Astrocyte (in vitro differentiated cells and primary cell): ENCODE measurements at regions not wholly inside any gene's neighbourhood (a gene's known extent, or its start where the extent isn't known, plus 50 kb on each side); places are given as distances from the start of the nearest gene placed in this dataset.

Experiments used
- DNase-seq: peaks from one replicate; pipeline ENCODE4 v3.0.0-alpha.2; 2010; ENCODE audit warnings: low read depth
- FAIRE-seq: peaks from 2 replicates; lab custom pipeline; 2011; peaks lifted over from hg19 to GRCh38; lab: Jason Lieb, UNC
- H2AFZ ChIP-seq: 2 replicates; pipeline ENCODE4 v1.6.0; 2012; ENCODE audit warnings: low read depth, low read length, inconsistent platforms
- H3K27ac ChIP-seq: 2 replicates; pipeline ENCODE4 v1.5.1; 2011; ENCODE audit warnings: low read depth, low read length, inconsistent platforms
- H3K27me3 ChIP-seq: 2 replicates; pipeline ENCODE4 v1.6.0; 2011; ENCODE audit warnings: low read length, inconsistent platforms; ENCODE audit not compliant: insufficient read depth
- H3K36me3 ChIP-seq: 2 replicates; pipeline ENCODE4 v1.5.1; 2011; ENCODE audit warnings: low read length, inconsistent platforms; ENCODE audit not compliant: insufficient read depth
- H3K4me1 ChIP-seq: 2 replicates; pipeline ENCODE4 v1.5.1; 2011; ENCODE audit warnings: low read length, inconsistent platforms; ENCODE audit not compliant: insufficient read depth
- H3K4me2 ChIP-seq: 2 replicates; pipeline ENCODE4 v1.6.0; 2012; ENCODE audit warnings: low read length, inconsistent platforms
- H3K4me3 ChIP-seq: 2 replicates; pipeline ENCODE4 v1.5.1; 2011; ENCODE audit warnings: low read depth, mild to moderate bottlenecking, low read length, inconsistent platforms; ENCODE audit not compliant: insufficient read depth
- H3K79me2 ChIP-seq: 2 replicates; pipeline ENCODE4 v1.6.0; 2012; ENCODE audit warnings: mild to moderate bottlenecking, low read length, inconsistent platforms; ENCODE audit not compliant: insufficient read depth
- H3K9ac ChIP-seq: 2 replicates; pipeline ENCODE4 v1.6.0; 2012; ENCODE audit warnings: mild to moderate bottlenecking, low read length, inconsistent platforms
- H3K9me3 ChIP-seq: 2 replicates; pipeline ENCODE4 v1.5.1; 2012; ENCODE audit warnings: low read depth, mild to moderate bottlenecking, low read length, inconsistent platforms; ENCODE audit not compliant: insufficient read depth
- H4K20me1 ChIP-seq: 2 replicates; pipeline ENCODE4 v1.6.0; 2012; ENCODE audit warnings: low read length, inconsistent platforms; ENCODE audit not compliant: insufficient read depth
- H3K27ac Mint-ChIP-seq: one replicate; pipeline ENCODE4 v1.8.0; 2021; ENCODE audit warnings: mild to moderate bottlenecking, mixed read lengths; ENCODE audit not compliant: unreplicated experiment
- H3K27me3 Mint-ChIP-seq: one replicate; pipeline ENCODE4 v1.8.0; 2021; ENCODE audit warnings: low read depth, mixed read lengths; ENCODE audit not compliant: unreplicated experiment
- H3K36me3 Mint-ChIP-seq: one replicate; pipeline ENCODE4 v1.8.0; 2021; ENCODE audit warnings: low read depth, mixed read lengths; ENCODE audit not compliant: unreplicated experiment
- H3K4me1 Mint-ChIP-seq: one replicate; pipeline ENCODE4 v1.8.0; 2021; ENCODE audit warnings: low read depth, mixed read lengths; ENCODE audit not compliant: unreplicated experiment
- H3K4me3 Mint-ChIP-seq: one replicate; pipeline ENCODE4 v1.8.0; 2021; ENCODE audit warnings: mild to moderate bottlenecking, moderate library complexity, mixed read lengths; ENCODE audit not compliant: unreplicated experiment
- H3K9me3 Mint-ChIP-seq: one replicate; pipeline ENCODE4 v1.8.0; 2021; ENCODE audit warnings: mild to moderate bottlenecking, mixed read lengths; ENCODE audit not compliant: unreplicated experiment
- CTCF ChIP-seq: IDR thresholded peaks from 2 replicates; pipeline ENCODE4 v1.5.1; 2011; ENCODE audit warnings: low read depth, mild to moderate bottlenecking, inconsistent platforms, low read length, moderate library complexity; ENCODE audit not compliant: insufficient read depth
- EZH2 ChIP-seq: IDR thresholded peaks from 2 replicates; pipeline ENCODE4 v1.6.1; 2012; ENCODE audit warnings: mild to moderate bottlenecking, low read length, inconsistent platforms; ENCODE audit not compliant: insufficient read depth

DNA sequence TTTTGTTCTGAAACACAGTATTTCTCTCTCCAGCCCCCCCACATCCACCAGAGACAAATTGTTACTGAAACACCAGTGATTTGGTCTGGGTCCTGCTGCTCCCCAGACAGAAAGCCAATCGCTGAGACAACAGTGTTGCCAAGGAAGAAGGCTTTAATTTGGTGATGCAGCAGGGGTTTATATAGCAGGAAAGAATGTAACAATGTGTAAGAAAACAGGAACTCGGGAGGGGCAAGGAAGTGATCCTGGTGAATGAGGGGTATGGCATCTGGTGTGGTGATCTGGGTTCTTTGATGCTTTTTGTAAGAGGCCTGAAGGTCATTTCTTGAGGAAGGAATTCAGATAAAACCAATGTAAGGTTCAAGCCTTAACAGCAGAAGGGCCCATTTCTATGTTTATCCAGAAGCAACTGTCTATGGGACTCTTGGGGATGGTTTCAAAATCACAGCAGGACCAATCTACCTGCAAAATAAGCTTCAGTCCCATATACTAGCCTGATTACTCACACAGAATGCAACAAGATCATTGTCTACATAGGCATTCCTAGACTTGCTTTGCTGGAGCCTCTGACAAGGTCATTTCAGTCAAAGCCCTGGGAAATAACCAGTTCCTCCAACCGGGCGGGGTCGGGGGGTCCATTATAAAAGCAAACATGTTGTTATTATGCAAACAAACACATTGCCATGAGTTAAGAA is 445.2 kb upstream of the ZFP42 start:
- no peaks in the 10 kb centered on the region for H3K79me2 ChIP-seq
- TF ChIP-seq EZH2 = no peak
- TF ChIP-seq CTCF = no peak
- Mint-ChIP-seq H3K27me3 (no peaks in the 10 kb centered on the region), H3K4me1 (peaks cover 5% of the 10 kb centered on the region), H3K27ac (no peak overlapping the region), H3K9me3 (peaks cover 2% of the 10 kb centered on the region), H3K4me3 (no peak overlapping the region), H3K36me3 (no peaks in the 10 kb centered on the region)
- H2AFZ ChIP-seq = no peak overlapping the region
- no peaks in the 10 kb centered on the region for H3K36me3 ChIP-seq
- DNase-seq (peak; percentile 7), FAIRE-seq (peak; percentile 26)
- no peak overlapping the region for H3K4me3 ChIP-seq
- H3K9me3 ChIP-seq = no peaks in the 10 kb centered on the region
- no peaks in the 10 kb centered on the region for H4K20me1 ChIP-seq
- H3K27ac ChIP-seq = peak overlapping the region; percentile 2
- H3K27me3 ChIP-seq = no peaks in the 10 kb centered on the region
- H3K4me2 ChIP-seq = peak overlapping the region; percentile 46
- H3K4me1 ChIP-seq = no peaks in the 10 kb centered on the region
- H3K9ac ChIP-seq = no peak overlapping the region

- peaks cover 5% of the 10 kb centered on the region for H3K4me1 Mint-ChIP-seq
- H4K20me1 ChIP-seq = no peaks in the 10 kb centered on the region
- H3K9me3 ChIP-seq = no peaks in the 10 kb centered on the region
- no peak overlapping the region for H3K4me3 ChIP-seq
- H3K27me3 Mint-ChIP-seq = no peaks in the 10 kb centered on the region
- no peaks in the 10 kb centered on the region for H3K4me1 ChIP-seq
- no peak overlapping the region for H3K27ac Mint-ChIP-seq
- H3K27ac ChIP-seq = no peak overlapping the region
- no peak overlapping the region for H3K4me3 Mint-ChIP-seq
- H2AFZ ChIP-seq = no peak overlapping the region
- H3K36me3 ChIP-seq = no peaks in the 10 kb centered on the region
- no peaks in the 10 kb centered on the region for H3K79me2 ChIP-seq
- DNase-seq (no peak), FAIRE-seq (peak; percentile 43)
- H3K9ac ChIP-seq = no peak overlapping the region
- H3K36me3 Mint-ChIP-seq = no peaks in the 10 kb centered on the region
- H3K4me2 ChIP-seq = no peak overlapping the region
- TF ChIP-seq EZH2 (no peak), CTCF (no peak)
- no peaks in the 10 kb centered on the region for H3K27me3 ChIP-seq
- H3K9me3 Mint-ChIP-seq = peaks cover 6% of the 10 kb centered on the region
Measured at GRCh38 chr4:187552781-187553180, 442.8 kb upstream of the ZFP42 start.

DNA sequence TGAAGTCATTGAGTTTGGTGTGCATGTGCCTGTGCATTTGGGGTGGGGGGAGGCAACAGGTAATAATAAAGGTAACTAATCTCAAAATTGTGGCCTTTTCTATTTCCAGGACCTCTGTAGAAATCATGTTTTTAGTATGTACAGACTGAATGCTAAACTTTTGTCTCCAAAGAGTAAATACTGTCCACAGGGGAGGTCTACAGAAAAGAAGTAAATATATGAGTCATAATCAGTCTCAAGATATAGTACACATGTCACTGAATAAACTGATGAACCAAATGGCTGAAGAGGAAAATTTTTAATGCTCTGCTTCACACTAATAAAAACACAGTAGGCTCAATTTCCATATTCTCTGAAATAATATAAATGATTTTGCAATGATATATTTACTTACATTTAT is 440.4 kb upstream of the ZFP42 start:
- Histone ChIP-seq H3K4me3 (no peak overlapping the region), H3K27me3 (no peaks in the 10 kb centered on the region), H4K20me1 (no peaks in the 10 kb centered on the region), H3K27ac (no peak overlapping the region), H3K4me2 (no peak overlapping the region), H3K36me3 (no peaks in the 10 kb centered on the region), H3K9ac (no peak overlapping the region), H3K9me3 (no peaks in the 10 kb centered on the region), H3K79me2 (no peaks in the 10 kb centered on the region), H3K4me1 (no peaks in the 10 kb centered on the region), H2AFZ (no peak overlapping the region)
- Mint-ChIP-seq H3K9me3 (peaks cover 4% of the 10 kb centered on the region), H3K36me3 (no peaks in the 10 kb centered on the region), H3K27me3 (no peaks in the 10 kb centered on the region), H3K27ac (no peak overlapping the region), H3K4me1 (peaks cover 5% of the 10 kb centered on the region), H3K4me3 (no peak overlapping the region)
- DNase-seq (no peak), FAIRE-seq (no peak)
- TF ChIP-seq EZH2 (no peak), CTCF (no peak)
